ENCODE measurements at regions not wholly inside any gene's neighbourhood (a gene's known extent, or its start where the extent isn't known, plus 50 kb on each side); places are given as distances from the start of the nearest gene placed in this dataset.

DNA sequence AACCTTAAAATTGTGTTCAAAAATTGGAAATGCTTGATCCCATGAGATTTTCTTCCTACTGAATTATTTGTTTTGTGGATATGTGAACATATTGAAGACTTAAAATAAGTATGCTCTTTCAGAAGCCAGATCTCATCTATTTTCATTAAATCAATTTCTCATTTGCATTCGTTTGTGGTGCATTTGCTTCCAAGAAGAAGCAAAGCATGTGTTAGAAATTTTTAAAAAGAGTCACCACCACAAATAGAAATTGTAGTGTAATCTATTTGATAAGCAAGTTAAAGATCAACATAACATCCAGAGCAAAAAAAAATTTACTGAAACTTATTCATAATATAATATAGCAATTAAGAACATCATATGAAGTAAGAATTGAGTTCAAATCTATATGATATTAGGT, 300.9 kb upstream of the SYT4 start:
- H3K4me1 ChIP-seq, result peaks cover 3% of the 10 kb centered on the region
- H3K36me3 ChIP-seq, result no peaks in the 10 kb centered on the region
- no peak for DNase-seq (ENCODE audit: low spot score in 2 of 2)
- H3K27ac ChIP-seq, result no peak overlapping the region
- H3K27me3 ChIP-seq, result no peaks in the 10 kb centered on the region
- no peaks in the 10 kb centered on the region for H3K9me3 ChIP-seq
- no peak overlapping the region for H3K4me3 ChIP-seq
- TF ChIP-seq EP300 (IDR thresholded peaks at IDR 0.05) (no peak), POLR2AphosphoS5 (IDR thresholded peaks at IDR 0.05) (no peak)
- TF ChIP-seq, protein P1, sequence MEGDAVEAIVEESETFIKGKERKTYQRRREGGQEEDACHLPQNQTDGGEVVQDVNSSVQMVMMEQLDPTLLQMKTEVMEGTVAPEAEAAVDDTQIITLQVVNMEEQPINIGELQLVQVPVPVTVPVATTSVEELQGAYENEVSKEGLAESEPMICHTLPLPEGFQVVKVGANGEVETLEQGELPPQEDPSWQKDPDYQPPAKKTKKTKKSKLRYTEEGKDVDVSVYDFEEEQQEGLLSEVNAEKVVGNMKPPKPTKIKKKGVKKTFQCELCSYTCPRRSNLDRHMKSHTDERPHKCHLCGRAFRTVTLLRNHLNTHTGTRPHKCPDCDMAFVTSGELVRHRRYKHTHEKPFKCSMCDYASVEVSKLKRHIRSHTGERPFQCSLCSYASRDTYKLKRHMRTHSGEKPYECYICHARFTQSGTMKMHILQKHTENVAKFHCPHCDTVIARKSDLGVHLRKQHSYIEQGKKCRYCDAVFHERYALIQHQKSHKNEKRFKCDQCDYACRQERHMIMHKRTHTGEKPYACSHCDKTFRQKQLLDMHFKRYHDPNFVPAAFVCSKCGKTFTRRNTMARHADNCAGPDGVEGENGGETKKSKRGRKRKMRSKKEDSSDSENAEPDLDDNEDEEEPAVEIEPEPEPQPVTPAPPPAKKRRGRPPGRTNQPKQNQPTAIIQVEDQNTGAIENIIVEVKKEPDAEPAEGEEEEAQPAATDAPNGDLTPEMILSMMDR (IDR thresholded peaks at IDR 0.05), result no peak
- 61% methylated on average over 1 of the region's 1 CpG for WGBS

DNA sequence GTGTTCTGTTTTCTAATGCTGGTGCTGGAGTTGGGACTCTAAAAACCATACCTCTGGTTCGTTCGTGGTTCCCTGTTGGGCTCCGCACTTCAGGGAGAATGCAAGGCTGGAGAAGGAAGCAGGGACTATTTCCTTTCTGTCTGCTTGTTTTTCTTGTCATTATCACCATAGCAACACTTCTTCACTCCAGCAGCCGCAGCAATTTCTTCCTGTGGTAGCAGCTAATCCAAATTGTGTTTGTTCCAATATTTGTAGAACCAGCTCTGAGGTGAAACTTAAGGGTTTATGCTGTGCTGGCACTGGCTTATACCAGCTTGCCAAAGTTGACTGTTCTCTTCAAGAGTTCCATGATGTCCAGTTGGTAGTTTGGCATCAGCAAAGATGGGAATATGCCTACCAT, 301.4 kb upstream of the SYT4 start:
- no peak for DNase-seq (ENCODE audit: low spot score in 2 of 2)
- no peak overlapping the region for H3K4me3 ChIP-seq
- H3K27me3 ChIP-seq, result no peaks in the 10 kb centered on the region
- TF ChIP-seq EP300 (IDR thresholded peaks at IDR 0.05) (no peak), POLR2AphosphoS5 (IDR thresholded peaks at IDR 0.05) (no peak), POLR2A (IDR thresholded peaks at IDR 0.05) (no peak)
- TF ChIP-seq, protein P1 (IDR thresholded peaks at IDR 0.05), result no peak
- no peak overlapping the region for H3K27ac ChIP-seq
- H3K9me3 ChIP-seq, result no peaks in the 10 kb centered on the region
- peaks cover 3% of the 10 kb centered on the region for H3K4me1 ChIP-seq
- H3K36me3 ChIP-seq, result no peaks in the 10 kb centered on the region
- 30% methylated on average over 4 of the region's 4 CpGs for WGBS

- Histone ChIP-seq H3K27ac (no peak overlapping the region), H3K9me3 (no peaks in the 10 kb centered on the region), H3K36me3 (no peaks in the 10 kb centered on the region), H3K27me3 (no peaks in the 10 kb centered on the region), H3K4me3 (no peak overlapping the region), H3K4me1 (no peaks in the 10 kb centered on the region)
- 77% methylated on average over 2 of the region's 2 CpGs for WGBS
- no peak for DNase-seq (ENCODE audit: low spot score in 2 of 2)
- TF ChIP-seq, protein P1 (IDR thresholded peaks at IDR 0.05), result no peak
- TF ChIP-seq EP300 (IDR thresholded peaks at IDR 0.05) (no peak), POLR2AphosphoS5 (IDR thresholded peaks at IDR 0.05) (no peak), POLR2A (IDR thresholded peaks at IDR 0.05) (no peak)
Observed at GRCh38 chr18:43581936-43582519, 304.7 kb upstream of the SYT4 start.

DNA sequence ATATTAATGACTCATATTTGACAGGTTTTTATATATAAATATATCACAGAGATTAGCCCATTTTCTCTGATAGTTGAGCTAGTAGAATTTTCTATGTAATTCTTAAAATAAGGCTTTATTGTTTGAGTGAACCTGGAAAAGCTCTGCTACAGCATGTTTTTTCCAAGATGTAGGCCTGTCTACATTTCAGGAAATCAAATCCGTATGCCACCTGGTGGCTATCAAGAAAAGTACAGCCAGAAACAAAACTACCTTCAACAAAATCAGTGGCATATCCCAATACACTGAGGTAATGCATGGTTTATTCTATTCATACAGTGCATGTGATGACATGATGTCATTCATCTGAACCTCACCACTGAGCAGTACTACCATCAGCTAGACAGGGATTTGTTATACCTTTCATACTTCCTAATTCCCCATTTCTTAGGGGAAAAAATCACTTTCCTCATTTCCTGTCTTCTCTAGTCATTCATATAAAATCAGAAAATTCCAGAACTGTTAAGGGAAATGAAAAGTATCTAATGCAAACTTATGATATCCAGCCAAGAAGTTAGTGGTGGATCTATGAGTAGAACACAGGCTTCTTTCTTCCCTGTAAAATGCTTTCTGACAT, 310.4 kb upstream of the SYT4 start:
- TF ChIP-seq, protein P1 (IDR thresholded peaks at IDR 0.05), result peak; percentile 52 to 63
- TF ChIP-seq POLR2AphosphoS5 (IDR thresholded peaks at IDR 0.05) (no peak), EP300 (IDR thresholded peaks at IDR 0.05) (no peak)
- H3K27ac ChIP-seq, result no peak overlapping the region
- no peaks in the 10 kb centered on the region for H3K27me3 ChIP-seq
- DNase-seq (ENCODE audit: low spot score in 2 of 2), result no peak
- 0% methylated on average over 1 of the region's 1 CpG for WGBS
- H3K4me3 ChIP-seq, result no peak overlapping the region
- no peaks in the 10 kb centered on the region for H3K9me3 ChIP-seq
- no peaks in the 10 kb centered on the region for H3K36me3 ChIP-seq
- H3K4me1 ChIP-seq, result peaks cover 18% of the 10 kb centered on the region

DNA sequence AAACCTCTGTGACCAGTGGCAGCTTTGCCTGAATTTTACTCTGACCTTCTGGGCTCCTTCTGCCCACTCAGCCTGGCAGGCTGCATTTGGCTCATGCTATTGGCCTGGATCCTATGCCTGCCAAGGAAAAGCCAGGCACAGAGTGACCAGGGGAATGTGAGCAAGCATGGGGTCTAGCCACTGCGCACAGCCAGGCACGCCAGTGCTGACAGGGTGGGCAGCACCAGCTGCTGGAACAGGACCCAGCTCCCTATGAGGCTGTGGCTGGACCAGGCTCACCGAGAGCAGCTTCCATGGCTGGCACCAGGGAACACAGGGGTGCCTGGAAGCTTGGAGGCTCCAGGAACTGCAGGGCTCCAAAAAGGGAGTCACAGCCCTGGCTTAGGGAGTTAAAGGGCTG, 311.5 kb upstream of the SYT4 start:
- H3K27ac ChIP-seq, result no peak overlapping the region
- no peak for DNase-seq (ENCODE audit: low spot score in 2 of 2)
- peaks cover 18% of the 10 kb centered on the region for H3K4me1 ChIP-seq
- 73% methylated on average over 3 of the region's 3 CpGs for WGBS
- no peaks in the 10 kb centered on the region for H3K27me3 ChIP-seq
- no peak for TF ChIP-seq POLR2AphosphoS5 (IDR thresholded peaks at IDR 0.05)
- TF ChIP-seq POLR2A (IDR thresholded peaks at IDR 0.05), result no peak
- TF ChIP-seq, protein P1 (IDR thresholded peaks at IDR 0.05), result no peak
- no peak for TF ChIP-seq EP300 (IDR thresholded peaks at IDR 0.05)
- no peak overlapping the region for H3K4me3 ChIP-seq
- no peaks in the 10 kb centered on the region for H3K36me3 ChIP-seq
- H3K9me3 ChIP-seq, result no peaks in the 10 kb centered on the region

Measured in suprapubic skin (tissue), 4 donors.